CD4-positive, CD25-positive, alpha-beta regulatory T cell (primary cell): ENCODE measurements at regions not wholly inside any gene's neighbourhood (a gene's known extent, or its start where the extent isn't known, plus 50 kb on each side); places are given as distances from the start of the nearest gene placed in this dataset.

ENCODE experiments used
- ATAC-seq, 2 donors: fragments of 150-1000 bp; cut with Tn5 transposase; one replicate each; pipeline ENCODE4 v1.10.0; 2021; ENCODE audit warnings: low read depth in 2 of 2, moderate number of reproducible peaks in 2 of 2, moderate library complexity in 1 of 2
- DNase-seq, 3 donors: peaks; one replicate each; pipeline versions ENCODE4 v3.0.0 to v3.0.0-alpha.2; 2012 to 2022; ENCODE audit warnings: mixed read lengths in 1 of 3
- H3K27ac ChIP-seq: one replicate; pipeline ENCODE4 v1.7.0; 2013; ENCODE audit warnings: mild to moderate bottlenecking, low read length; ENCODE audit not compliant: insufficient read depth, poor library complexity, severe bottlenecking
- H3K27me3 ChIP-seq: one replicate; pipeline ENCODE4 v1.7.0; 2013; ENCODE audit warnings: low read length; ENCODE audit not compliant: control insufficient read depth, insufficient read depth
- H3K36me3 ChIP-seq: one replicate; pipeline ENCODE4 v1.7.0; 2013; ENCODE audit warnings: mild to moderate bottlenecking, low read length, moderate library complexity; ENCODE audit not compliant: control insufficient read depth, insufficient read depth
- H3K4me1 ChIP-seq: 2 replicates; pipeline ENCODE4 v1.7.0; 2013; ENCODE audit warnings: mild to moderate bottlenecking, low read length; ENCODE audit not compliant: insufficient read depth, control insufficient read depth, poor library complexity, severe bottlenecking
- H3K4me3 ChIP-seq: one replicate; pipeline ENCODE4 v1.7.0; 2013; ENCODE audit warnings: low read depth, mild to moderate bottlenecking, low read length, moderate library complexity
- H3K9me3 ChIP-seq, 2 experiments: 1 replicate in 1 of 2; 2 replicates in 1 of 2; pipeline ENCODE4 v1.7.0; 2013; ENCODE audit warnings: low read length in 2 of 2, mild to moderate bottlenecking in 1 of 2, moderate library complexity in 1 of 2; ENCODE audit not compliant: control insufficient read depth in 2 of 2
- H3K27ac Mint-ChIP-seq, 3 donors: one replicate each; pipeline ENCODE4 v1.8.0; 2020 to 2022; ENCODE audit warnings: mild to moderate bottlenecking in 3 of 3, mixed read lengths in 3 of 3, moderate library complexity in 2 of 3
- H3K27me3 Mint-ChIP-seq: one replicate; pipeline ENCODE4 v1.8.0; 2022; ENCODE audit warnings: mild to moderate bottlenecking, mixed read lengths
- H3K36me3 Mint-ChIP-seq: one replicate; pipeline ENCODE4 v1.8.0; 2020; ENCODE audit warnings: mixed read lengths
- H3K4me1 Mint-ChIP-seq, 4 donors: one replicate each; pipeline ENCODE4 v1.8.0; 2020 to 2022; ENCODE audit warnings: mixed read lengths in 4 of 4, mild to moderate bottlenecking in 1 of 4
- H3K4me3 Mint-ChIP-seq, 4 donors: one replicate each; pipeline ENCODE4 v1.8.0; 2020 to 2022; ENCODE audit warnings: mild to moderate bottlenecking in 4 of 4, mixed read lengths in 4 of 4, moderate library complexity in 3 of 4
- H3K9me3 Mint-ChIP-seq, 7 donors: one replicate each; pipeline ENCODE4 v1.8.0; 2020 to 2022; ENCODE audit warnings: mixed read lengths in 7 of 7, mild to moderate bottlenecking in 3 of 7, moderate library complexity in 2 of 7

- Histone ChIP-seq H3K27ac (no peak overlapping the region), H3K4me3 (no peak overlapping the region), H3K4me1 (no peaks in the 10 kb centered on the region), H3K27me3 (no peaks in the 10 kb centered on the region), H3K9me3 (no peaks in the 10 kb centered on the region), H3K36me3 (no peaks in the 10 kb centered on the region)
- Mint-ChIP-seq H3K27me3 (peaks cover 9% of the 10 kb centered on the region), H3K4me3 (no peak overlapping the region), H3K9me3 (peaks cover 0 to 1% (median 0%) of the 10 kb centered on the region in 7 donors), H3K27ac (no peak overlapping the region), H3K36me3 (no peaks in the 10 kb centered on the region), H3K4me1 (no peaks in the 10 kb centered on the region)
- DNase-seq (no peak), ATAC-seq (no peak)
These were observed 90.6 kb downstream of the SLC4A3 start for GRCh38 chr2:219718066-219718465.

GRCh38 chr2:219719521-219719920 is 92.1 kb downstream of the SLC4A3 start:
- H3K4me3 Mint-ChIP-seq: no peak overlapping the region

GRCh38 chr2:219720956-219721355 is 93.5 kb downstream of the SLC4A3 start:
- Mint-ChIP-seq H3K36me3 (no peaks in the 10 kb centered on the region), H3K27ac (no peak overlapping the region), H3K9me3 (no peaks in the 10 kb centered on the region), H3K27me3 (peaks cover 13% of the 10 kb centered on the region), H3K4me1 (no peaks in the 10 kb centered on the region), H3K4me3 (no peak overlapping the region)
- Histone ChIP-seq H3K4me3 (no peak overlapping the region), H3K36me3 (no peaks in the 10 kb centered on the region), H3K9me3 (no peaks in the 10 kb centered on the region), H3K27me3 (no peaks in the 10 kb centered on the region), H3K4me1 (no peaks in the 10 kb centered on the region), H3K27ac (no peak overlapping the region)
- DNase-seq (no peak), ATAC-seq (no peak)

More at GRCh38 chr2:219719521-219719920, 92.1 kb downstream of the SLC4A3 start:
- DNase-seq (no peak), ATAC-seq (no peak)
- H3K4me1 ChIP-seq: no peaks in the 10 kb centered on the region
- no peaks in the 10 kb centered on the region for H3K9me3 ChIP-seq
- H3K4me3 ChIP-seq: no peak overlapping the region
- Mint-ChIP-seq H3K27ac (no peak overlapping the region), H3K9me3 (no peaks in the 10 kb centered on the region), H3K4me1 (no peaks in the 10 kb centered on the region), H3K27me3 (peaks cover 13% of the 10 kb centered on the region), H3K36me3 (no peaks in the 10 kb centered on the region)
- no peak overlapping the region for H3K27ac ChIP-seq
- H3K36me3 ChIP-seq: no peaks in the 10 kb centered on the region
- H3K27me3 ChIP-seq: no peaks in the 10 kb centered on the region

- H3K9me3 ChIP-seq: no peaks in the 10 kb centered on the region
- H3K36me3 ChIP-seq: no peaks in the 10 kb centered on the region
- H3K27ac ChIP-seq: no peak overlapping the region
- H3K9me3 Mint-ChIP-seq: peaks cover 0 to 1% (median 0%) of the 10 kb centered on the region in 7 donors
- H3K27me3 Mint-ChIP-seq: peaks cover 13% of the 10 kb centered on the region
- no peaks in the 10 kb centered on the region for H3K4me1 ChIP-seq
- H3K27me3 ChIP-seq: no peaks in the 10 kb centered on the region
- no peak for ATAC-seq
- H3K36me3 Mint-ChIP-seq: no peaks in the 10 kb centered on the region
- no peak overlapping the region for H3K4me3 Mint-ChIP-seq
- H3K4me1 Mint-ChIP-seq: no peaks in the 10 kb centered on the region
- no peak overlapping the region for H3K4me3 ChIP-seq
- no peak for DNase-seq
- no peak overlapping the region for H3K27ac Mint-ChIP-seq
These were observed 94.9 kb downstream of the SLC4A3 start for GRCh38 chr2:219722276-219722879.

GRCh38 chr2:219723311-219723710 is 95.9 kb downstream of the SLC4A3 start:
- Histone ChIP-seq H3K27me3 (no peaks in the 10 kb centered on the region), H3K4me1 (no peaks in the 10 kb centered on the region), H3K4me3 (no peak overlapping the region), H3K27ac (no peak overlapping the region), H3K9me3 (no peaks in the 10 kb centered on the region), H3K36me3 (no peaks in the 10 kb centered on the region)
- Mint-ChIP-seq H3K36me3 (no peaks in the 10 kb centered on the region), H3K4me3 (no peak overlapping the region), H3K27ac (no peak overlapping the region), H3K9me3 (peaks cover 0 to 1% (median 0%) of the 10 kb centered on the region in 7 donors), H3K27me3 (peaks cover 8% of the 10 kb centered on the region), H3K4me1 (no peaks in the 10 kb centered on the region)
- ATAC-seq (no peak), DNase-seq (no peak)

GRCh38 chr2:219724628-219725027 is 97.2 kb downstream of the SLC4A3 start:
- no peaks in the 10 kb centered on the region for H3K9me3 ChIP-seq
- H3K36me3 ChIP-seq: no peaks in the 10 kb centered on the region
- H3K4me1 ChIP-seq: no peaks in the 10 kb centered on the region
- peaks cover 5% of the 10 kb centered on the region for H3K27me3 Mint-ChIP-seq
- no peak for ATAC-seq
- no peak overlapping the region for H3K4me3 Mint-ChIP-seq
- no peak for DNase-seq
- H3K27me3 ChIP-seq: no peaks in the 10 kb centered on the region
- peaks cover 0 to 1% (median 0%) of the 10 kb centered on the region in 7 donors for H3K9me3 Mint-ChIP-seq
- H3K4me1 Mint-ChIP-seq: no peaks in the 10 kb centered on the region
- no peak overlapping the region for H3K27ac Mint-ChIP-seq
- no peaks in the 10 kb centered on the region for H3K36me3 Mint-ChIP-seq
- H3K27ac ChIP-seq: no peak overlapping the region
- H3K4me3 ChIP-seq: no peak overlapping the region

GRCh38 chr2:219726916-219727315 is 99.5 kb downstream of the SLC4A3 start:
- Histone ChIP-seq H3K36me3 (no peaks in the 10 kb centered on the region), H3K4me3 (no peak overlapping the region), H3K9me3 (no peaks in the 10 kb centered on the region), H3K27ac (no peak overlapping the region), H3K27me3 (no peaks in the 10 kb centered on the region), H3K4me1 (no peaks in the 10 kb centered on the region)
- Mint-ChIP-seq H3K9me3 (peaks cover 0 to 1% (median 0%) of the 10 kb centered on the region in 7 donors), H3K36me3 (no peaks in the 10 kb centered on the region), H3K27ac (no peak overlapping the region), H3K4me3 (no peak overlapping the region), H3K27me3 (peaks cover 9% of the 10 kb centered on the region), H3K4me1 (no peaks in the 10 kb centered on the region)
- ATAC-seq (no peak), DNase-seq (no peak)

GRCh38 chr2:219727771-219728429 is 100.5 kb downstream of the SLC4A3 start:
- DNase-seq (no peak), ATAC-seq (no peak)
- H3K4me1 ChIP-seq: no peaks in the 10 kb centered on the region
- peaks cover 0 to 4% (median 0%) of the 10 kb centered on the region in 7 donors for H3K9me3 Mint-ChIP-seq
- no peaks in the 10 kb centered on the region for H3K4me1 Mint-ChIP-seq
- H3K9me3 ChIP-seq: no peaks in the 10 kb centered on the region
- H3K27ac Mint-ChIP-seq: no peak overlapping the region
- H3K27me3 Mint-ChIP-seq: peaks cover 9% of the 10 kb centered on the region
- no peaks in the 10 kb centered on the region for H3K27me3 ChIP-seq
- no peak overlapping the region for H3K4me3 ChIP-seq
- H3K27ac ChIP-seq: no peak overlapping the region
- no peaks in the 10 kb centered on the region for H3K36me3 ChIP-seq
- H3K4me3 Mint-ChIP-seq: no peak overlapping the region
- no peaks in the 10 kb centered on the region for H3K36me3 Mint-ChIP-seq
